Calu3 (cell line): ENCODE measurements at regions not wholly inside any gene's neighbourhood (a gene's known extent, or its start where the extent isn't known, plus 50 kb on each side); places are given as distances from the start of the nearest gene placed in this dataset.

Source experiments
- BruUV-seq: library from RNA; stranded (reverse); fragments of 400-500 nt; replicated peaks from 2 replicates; lab custom pipeline; 2021; lab: Mats Ljungman, UMichigan
- CTCF ChIA-PET: fragments of 300-600 bp; sonication (Branson Sonifier 250); formaldehyde crosslinking; loops from one replicate; lab custom pipeline; 2022; ENCODE audit warnings: antibody characterized with exemption; lab: Charles Lee
- DNase-seq: peaks from one replicate; pipeline ENCODE4 v3.0.0; 2022
- H3K27ac Mint-ChIP-seq: one replicate; pipeline ENCODE4 v1.8.0; 2022; ENCODE audit warnings: mixed read lengths; ENCODE audit not compliant: unreplicated experiment
- H3K27me3 Mint-ChIP-seq: one replicate; pipeline ENCODE4 v1.8.0; 2022; ENCODE audit warnings: mixed read lengths; ENCODE audit not compliant: unreplicated experiment
- H3K36me3 Mint-ChIP-seq: one replicate; pipeline ENCODE4 v1.8.0; 2022; ENCODE audit warnings: mild to moderate bottlenecking, moderate library complexity, mixed read lengths; ENCODE audit not compliant: insufficient read depth, unreplicated experiment
- H3K4me1 Mint-ChIP-seq: one replicate; pipeline ENCODE4 v1.8.0; 2022; ENCODE audit warnings: mild to moderate bottlenecking, low read depth, mixed read lengths; ENCODE audit not compliant: unreplicated experiment
- H3K4me3 Mint-ChIP-seq: one replicate; pipeline ENCODE4 v1.8.0; 2022; ENCODE audit warnings: mild to moderate bottlenecking, low read depth, moderate library complexity, mixed read lengths; ENCODE audit not compliant: unreplicated experiment
- H3K9me3 Mint-ChIP-seq: one replicate; pipeline ENCODE4 v1.8.0; 2022; ENCODE audit warnings: low read depth, mixed read lengths; ENCODE audit not compliant: unreplicated experiment
- intact Hi-C: fragments of 100-400 bp; cut with micrococcal nuclease; formaldehyde crosslinking; loops from one replicate; pipeline ENCODE4 v1.10.0; 2022; ENCODE audit not compliant: unreplicated experiment
- TF ChIP-seq, protein P1 (sequence below): fragments of 200-600 bp; IDR thresholded peaks from one replicate; pipeline ENCODE4 v1.8.0; 2022; ENCODE audit warnings: antibody characterized with exemption; ENCODE audit not compliant: unreplicated experiment

DNA sequence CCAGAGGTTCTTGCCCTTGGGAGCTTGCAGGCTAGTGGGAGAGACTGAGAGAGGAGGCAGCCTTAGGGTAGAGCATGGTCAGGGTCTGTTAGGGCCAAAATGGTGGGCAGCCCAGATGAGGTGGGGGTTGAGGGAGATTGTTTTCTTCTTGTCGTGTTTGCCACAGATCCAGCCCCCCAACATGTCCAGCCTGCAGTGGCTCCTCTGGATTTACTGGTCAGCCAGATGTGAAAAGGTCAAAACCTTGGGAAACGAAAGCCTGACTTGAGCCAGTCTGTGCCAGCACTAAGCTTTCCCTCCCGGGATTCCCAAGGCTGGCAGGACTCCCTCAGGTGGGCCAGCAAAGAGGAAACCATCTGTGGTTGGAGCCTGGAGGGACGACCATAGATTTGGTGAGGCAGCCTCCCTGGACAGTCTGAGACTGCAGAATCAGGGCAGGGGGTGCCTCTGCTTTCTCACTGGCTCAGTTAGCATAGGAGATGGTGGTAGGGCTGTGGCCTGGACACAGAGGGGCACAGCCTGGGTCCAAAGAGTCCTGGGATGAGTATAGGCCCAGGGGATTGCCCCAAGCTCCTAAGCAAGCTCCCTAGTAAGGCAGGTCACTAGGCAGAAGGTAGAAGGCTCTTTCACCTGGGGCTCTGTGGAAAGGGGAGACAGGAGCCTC, 51.2 kb upstream of the PRR23C start:
- TF ChIP-seq, protein P1, sequence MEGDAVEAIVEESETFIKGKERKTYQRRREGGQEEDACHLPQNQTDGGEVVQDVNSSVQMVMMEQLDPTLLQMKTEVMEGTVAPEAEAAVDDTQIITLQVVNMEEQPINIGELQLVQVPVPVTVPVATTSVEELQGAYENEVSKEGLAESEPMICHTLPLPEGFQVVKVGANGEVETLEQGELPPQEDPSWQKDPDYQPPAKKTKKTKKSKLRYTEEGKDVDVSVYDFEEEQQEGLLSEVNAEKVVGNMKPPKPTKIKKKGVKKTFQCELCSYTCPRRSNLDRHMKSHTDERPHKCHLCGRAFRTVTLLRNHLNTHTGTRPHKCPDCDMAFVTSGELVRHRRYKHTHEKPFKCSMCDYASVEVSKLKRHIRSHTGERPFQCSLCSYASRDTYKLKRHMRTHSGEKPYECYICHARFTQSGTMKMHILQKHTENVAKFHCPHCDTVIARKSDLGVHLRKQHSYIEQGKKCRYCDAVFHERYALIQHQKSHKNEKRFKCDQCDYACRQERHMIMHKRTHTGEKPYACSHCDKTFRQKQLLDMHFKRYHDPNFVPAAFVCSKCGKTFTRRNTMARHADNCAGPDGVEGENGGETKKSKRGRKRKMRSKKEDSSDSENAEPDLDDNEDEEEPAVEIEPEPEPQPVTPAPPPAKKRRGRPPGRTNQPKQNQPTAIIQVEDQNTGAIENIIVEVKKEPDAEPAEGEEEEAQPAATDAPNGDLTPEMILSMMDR, result no peak
- Mint-ChIP-seq H3K27ac (no peak overlapping the region), H3K36me3 (no peaks in the 10 kb centered on the region), H3K4me1 (no peaks in the 10 kb centered on the region), H3K9me3 (peaks cover 3% of the 10 kb centered on the region), H3K4me3 (no peak overlapping the region), H3K27me3 (peaks cover 47% of the 10 kb centered on the region)
- no peak for DNase-seq
- CTCF ChIA-PET, result interaction anchor here (1.3 kb wide), 1 partner anchor 16 kb away, joined by 4 read pairs; no protein-coding TSS in a partner anchor
- intact Hi-C loops, result no loop called here
- no TSS peak for BruUV-seq

- H3K4me1 Mint-ChIP-seq, result no peaks in the 10 kb centered on the region
- no peak overlapping the region for H3K27ac Mint-ChIP-seq
- CTCF ChIA-PET, result no interaction called here
- H3K4me3 Mint-ChIP-seq, result no peak overlapping the region
- H3K36me3 Mint-ChIP-seq, result no peaks in the 10 kb centered on the region
- TF ChIP-seq, protein P1, result no peak
- no TSS peak for BruUV-seq
- no peak for DNase-seq
- H3K9me3 Mint-ChIP-seq, result peaks cover 3% of the 10 kb centered on the region
- intact Hi-C loops, result no loop called here
- peaks cover 48% of the 10 kb centered on the region for H3K27me3 Mint-ChIP-seq
Observed at GRCh38 chr3:139096670-139097069, 52.0 kb upstream of the PRR23C start.

GRCh38 chr3:139098391-139098790, 53.7 kb upstream of the PRR23C start:
- Mint-ChIP-seq H3K4me3 (no peak overlapping the region), H3K4me1 (no peaks in the 10 kb centered on the region), H3K36me3 (no peaks in the 10 kb centered on the region), H3K27me3 (peaks cover 54% of the 10 kb centered on the region), H3K27ac (no peak overlapping the region), H3K9me3 (no peaks in the 10 kb centered on the region)
- DNase-seq, result no peak
- BruUV-seq, result no TSS peak
- TF ChIP-seq, protein P1, result no peak
- intact Hi-C loops, result no loop called here
- CTCF ChIA-PET, result no interaction called here

- Mint-ChIP-seq H3K9me3 (no peaks in the 10 kb centered on the region), H3K27me3 (peaks cover 45% of the 10 kb centered on the region), H3K4me1 (no peaks in the 10 kb centered on the region), H3K27ac (no peak overlapping the region), H3K36me3 (no peaks in the 10 kb centered on the region), H3K4me3 (no peak overlapping the region)
- no TSS peak for BruUV-seq
- CTCF ChIA-PET, result interaction anchor here (0.7 to 1.1 kb wide), 2 partner anchors 12 to 229 kb away, joined by 3 to 4 read pairs; no protein-coding TSS in a partner anchor
- intact Hi-C loops, result no loop called here
- no peak for DNase-seq
- TF ChIP-seq, protein P1, result no peak
Observed at GRCh38 chr3:139099968-139100817, 55.5 kb upstream of the PRR23C start.
